Uterus (tissue), 2 donors: ENCODE measurements at regions not wholly inside any gene's neighbourhood (a gene's known extent, or its start where the extent isn't known, plus 50 kb on each side); places are given as distances from the start of the nearest gene placed in this dataset.

Source experiments
- POLR2A ChIP-seq, 2 donors: fragments of 450-650 bp; IDR thresholded peaks; one replicate each; pipeline ENCODE4 v1.6.1; 2016; ENCODE audit warnings: antibody characterized with exemption in 2 of 2, mild to moderate bottlenecking in 1 of 2, moderate library complexity in 1 of 2
- TF ChIP-seq, protein P1 (sequence below), 4 experiments: fragments of 200-600 bp in 2 of 4; fragments of 450-650 bp in 2 of 4; sonication (generic) in 2 of 4; IDR thresholded peaks; one replicate each; pipeline ENCODE4 v1.5.1; 2016 to 2019; ENCODE audit warnings: antibody characterized with exemption in 4 of 4, mild to moderate bottlenecking in 2 of 4, moderate library complexity in 1 of 4

GRCh38 chr14:98415766-98416165, 856.2 kb downstream of the BCL11B start:
- TF ChIP-seq, protein P1, sequence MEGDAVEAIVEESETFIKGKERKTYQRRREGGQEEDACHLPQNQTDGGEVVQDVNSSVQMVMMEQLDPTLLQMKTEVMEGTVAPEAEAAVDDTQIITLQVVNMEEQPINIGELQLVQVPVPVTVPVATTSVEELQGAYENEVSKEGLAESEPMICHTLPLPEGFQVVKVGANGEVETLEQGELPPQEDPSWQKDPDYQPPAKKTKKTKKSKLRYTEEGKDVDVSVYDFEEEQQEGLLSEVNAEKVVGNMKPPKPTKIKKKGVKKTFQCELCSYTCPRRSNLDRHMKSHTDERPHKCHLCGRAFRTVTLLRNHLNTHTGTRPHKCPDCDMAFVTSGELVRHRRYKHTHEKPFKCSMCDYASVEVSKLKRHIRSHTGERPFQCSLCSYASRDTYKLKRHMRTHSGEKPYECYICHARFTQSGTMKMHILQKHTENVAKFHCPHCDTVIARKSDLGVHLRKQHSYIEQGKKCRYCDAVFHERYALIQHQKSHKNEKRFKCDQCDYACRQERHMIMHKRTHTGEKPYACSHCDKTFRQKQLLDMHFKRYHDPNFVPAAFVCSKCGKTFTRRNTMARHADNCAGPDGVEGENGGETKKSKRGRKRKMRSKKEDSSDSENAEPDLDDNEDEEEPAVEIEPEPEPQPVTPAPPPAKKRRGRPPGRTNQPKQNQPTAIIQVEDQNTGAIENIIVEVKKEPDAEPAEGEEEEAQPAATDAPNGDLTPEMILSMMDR (IDR thresholded peaks at IDR 0.05), result no peak
- TF ChIP-seq POLR2A (IDR thresholded peaks at IDR 0.05), result no peak
